22Rv1 (cell line): ENCODE measurements at regions not wholly inside any gene's neighbourhood (a gene's known extent, or its start where the extent isn't known, plus 50 kb on each side); places are given as distances from the start of the nearest gene placed in this dataset.

Source experiments
- H3K27ac ChIP-seq: fragments of 450-650 bp; 2 replicates; pipeline ENCODE4 v1.5.1; 2017
- ZFX ChIP-seq: fragments of 450-650 bp; IDR thresholded peaks from 2 replicates; pipeline ENCODE4 v1.6.1; 2017; ENCODE audit warnings: antibody characterized with exemption, borderline replicate concordance
- TF ChIP-seq, protein P1 (sequence below): fragments of 450-650 bp; IDR thresholded peaks from 2 replicates; pipeline ENCODE4 v1.5.1; 2017; ENCODE audit warnings: mild to moderate bottlenecking

DNA sequence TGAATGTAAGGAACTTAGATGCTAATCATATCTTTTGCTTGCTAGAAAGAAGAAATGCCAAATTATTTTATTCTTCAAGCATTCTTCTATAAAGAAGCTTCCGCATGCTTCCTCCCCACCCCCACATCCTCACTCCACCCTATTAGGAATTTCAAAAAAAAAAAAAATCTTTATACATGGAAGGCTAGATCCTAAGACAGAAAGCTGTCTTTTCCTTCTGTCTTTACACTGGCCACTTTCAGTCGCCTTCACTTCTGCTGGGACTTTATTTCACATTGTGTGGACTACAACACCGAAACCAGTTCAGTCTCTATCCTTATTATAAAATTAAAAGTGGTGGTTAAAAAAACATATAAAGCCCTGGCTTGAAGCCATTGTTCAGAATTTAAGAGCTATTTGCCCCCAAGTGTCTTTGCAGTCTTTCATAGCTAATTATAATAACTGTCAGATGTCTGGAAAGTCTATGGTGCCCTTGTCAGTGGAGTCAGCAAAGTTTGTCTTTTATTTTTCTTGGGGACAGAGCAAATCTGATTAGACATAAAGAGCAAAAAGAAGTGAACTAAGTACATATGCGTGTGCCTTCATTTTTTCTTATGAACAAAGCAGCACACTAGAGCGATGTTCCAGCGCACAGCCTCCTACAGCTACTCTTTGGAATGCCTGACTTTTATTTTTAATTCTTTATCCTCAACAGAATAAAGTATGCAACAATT is 297.7 kb downstream of the PTPRC start:
- no peak for TF ChIP-seq ZFX
- TF ChIP-seq, protein P1, sequence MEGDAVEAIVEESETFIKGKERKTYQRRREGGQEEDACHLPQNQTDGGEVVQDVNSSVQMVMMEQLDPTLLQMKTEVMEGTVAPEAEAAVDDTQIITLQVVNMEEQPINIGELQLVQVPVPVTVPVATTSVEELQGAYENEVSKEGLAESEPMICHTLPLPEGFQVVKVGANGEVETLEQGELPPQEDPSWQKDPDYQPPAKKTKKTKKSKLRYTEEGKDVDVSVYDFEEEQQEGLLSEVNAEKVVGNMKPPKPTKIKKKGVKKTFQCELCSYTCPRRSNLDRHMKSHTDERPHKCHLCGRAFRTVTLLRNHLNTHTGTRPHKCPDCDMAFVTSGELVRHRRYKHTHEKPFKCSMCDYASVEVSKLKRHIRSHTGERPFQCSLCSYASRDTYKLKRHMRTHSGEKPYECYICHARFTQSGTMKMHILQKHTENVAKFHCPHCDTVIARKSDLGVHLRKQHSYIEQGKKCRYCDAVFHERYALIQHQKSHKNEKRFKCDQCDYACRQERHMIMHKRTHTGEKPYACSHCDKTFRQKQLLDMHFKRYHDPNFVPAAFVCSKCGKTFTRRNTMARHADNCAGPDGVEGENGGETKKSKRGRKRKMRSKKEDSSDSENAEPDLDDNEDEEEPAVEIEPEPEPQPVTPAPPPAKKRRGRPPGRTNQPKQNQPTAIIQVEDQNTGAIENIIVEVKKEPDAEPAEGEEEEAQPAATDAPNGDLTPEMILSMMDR = no peak
- peak overlapping the region; percentile 68 for H3K27ac ChIP-seq

DNA sequence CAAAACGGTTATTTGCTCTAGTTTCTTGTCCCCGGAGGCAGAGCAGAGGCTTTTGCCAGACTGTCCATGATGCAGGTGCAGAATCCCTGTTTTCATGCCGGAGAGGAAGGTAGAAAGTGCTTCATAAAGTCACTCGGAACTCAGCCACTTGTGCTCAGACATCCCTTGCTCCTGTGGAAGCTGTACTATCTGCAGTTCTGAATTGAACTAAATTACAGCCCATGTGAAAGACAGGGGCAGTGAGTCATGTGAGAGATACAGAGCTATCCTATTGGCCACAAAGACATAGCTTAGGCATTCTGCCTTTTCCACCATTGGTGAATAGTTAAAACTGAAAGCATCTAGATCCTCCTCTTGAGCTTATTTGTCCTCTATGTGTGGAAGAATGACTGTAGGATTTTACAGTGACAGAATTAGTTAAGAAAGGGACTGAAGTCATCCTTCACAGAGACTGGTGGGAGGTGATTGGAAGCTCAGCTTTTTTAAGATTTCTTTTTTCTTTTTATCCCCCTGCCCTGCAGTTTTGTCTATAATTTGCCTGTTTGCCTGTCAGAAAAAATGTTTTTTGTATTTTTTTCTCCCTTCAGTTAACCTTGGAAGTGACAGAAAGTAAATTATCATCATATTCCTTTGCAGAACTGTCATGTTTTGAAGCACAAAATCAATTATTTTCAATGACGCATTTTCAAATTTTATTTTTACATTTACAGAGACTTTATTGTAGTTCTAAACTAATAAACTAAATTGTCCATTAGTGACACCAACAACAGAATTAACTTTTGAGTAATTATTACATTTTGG is 298.6 kb downstream of the PTPRC start:
- peak overlapping the region; percentile 68 for H3K27ac ChIP-seq
- TF ChIP-seq, protein P1 = no peak
- no peak for TF ChIP-seq ZFX

DNA sequence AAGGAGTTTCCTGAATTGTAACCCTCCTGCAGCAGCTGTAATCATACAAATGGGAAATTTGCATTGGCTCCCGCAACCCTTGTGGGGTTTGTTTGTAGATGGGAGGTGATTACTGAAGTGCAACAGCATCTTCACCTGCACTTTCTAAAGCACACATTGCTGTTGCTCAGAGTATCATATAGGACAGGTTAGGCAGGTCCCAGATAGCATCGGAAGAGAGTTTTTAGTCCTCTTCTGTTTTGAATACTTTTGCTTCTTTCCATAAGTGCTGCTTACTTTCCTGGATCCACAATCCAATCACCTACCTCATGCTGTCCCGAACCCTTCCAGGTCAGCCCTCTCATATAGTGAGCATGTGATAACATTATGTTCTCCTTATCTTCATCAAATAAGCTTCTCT is 300.4 kb downstream of the PTPRC start:
- no peak overlapping the region for H3K27ac ChIP-seq
- TF ChIP-seq ZFX = no peak
- TF ChIP-seq, protein P1 = no peak

DNA sequence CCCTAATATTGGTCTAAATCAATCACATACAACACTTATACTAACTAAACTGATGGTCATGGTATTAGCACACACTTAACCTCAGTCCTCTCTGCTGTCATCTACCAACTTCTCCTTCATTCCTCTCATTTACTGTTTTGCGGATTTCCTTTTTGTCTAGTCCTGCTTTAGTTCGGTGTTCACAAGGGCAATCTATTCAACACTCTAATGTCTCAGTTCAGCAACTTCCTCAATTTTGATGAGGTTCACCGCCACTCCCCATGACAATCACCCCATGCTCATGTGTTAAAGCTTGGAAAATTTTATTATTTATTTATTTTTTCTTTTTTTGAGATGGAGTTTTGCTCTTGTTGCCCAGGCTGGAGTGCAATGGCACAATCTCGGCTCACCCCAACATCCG is 301.1 kb downstream of the PTPRC start:
- no peak for TF ChIP-seq ZFX
- TF ChIP-seq, protein P1 = no peak
- H3K27ac ChIP-seq = no peak overlapping the region

DNA sequence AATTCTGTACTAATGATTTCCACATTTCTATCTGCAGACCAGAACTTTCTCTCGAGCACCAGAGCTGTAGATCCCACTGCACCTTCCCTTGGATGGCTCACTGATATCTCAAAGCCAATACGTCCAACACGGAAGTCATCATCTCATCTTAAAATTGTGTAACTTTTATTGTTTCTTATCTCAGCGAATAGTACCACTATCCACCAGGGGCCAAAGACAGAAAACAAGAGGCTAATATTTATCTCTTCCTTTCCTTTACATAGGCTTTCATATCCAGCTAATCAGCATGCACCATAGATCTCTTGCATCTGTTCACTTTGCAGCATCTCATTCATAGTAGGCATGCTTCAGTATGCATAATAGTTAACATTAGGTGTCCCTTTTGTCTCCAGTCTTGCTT is 303.6 kb downstream of the PTPRC start:
- TF ChIP-seq ZFX = no peak
- TF ChIP-seq, protein P1 = no peak
- H3K27ac ChIP-seq = no peak overlapping the region

DNA sequence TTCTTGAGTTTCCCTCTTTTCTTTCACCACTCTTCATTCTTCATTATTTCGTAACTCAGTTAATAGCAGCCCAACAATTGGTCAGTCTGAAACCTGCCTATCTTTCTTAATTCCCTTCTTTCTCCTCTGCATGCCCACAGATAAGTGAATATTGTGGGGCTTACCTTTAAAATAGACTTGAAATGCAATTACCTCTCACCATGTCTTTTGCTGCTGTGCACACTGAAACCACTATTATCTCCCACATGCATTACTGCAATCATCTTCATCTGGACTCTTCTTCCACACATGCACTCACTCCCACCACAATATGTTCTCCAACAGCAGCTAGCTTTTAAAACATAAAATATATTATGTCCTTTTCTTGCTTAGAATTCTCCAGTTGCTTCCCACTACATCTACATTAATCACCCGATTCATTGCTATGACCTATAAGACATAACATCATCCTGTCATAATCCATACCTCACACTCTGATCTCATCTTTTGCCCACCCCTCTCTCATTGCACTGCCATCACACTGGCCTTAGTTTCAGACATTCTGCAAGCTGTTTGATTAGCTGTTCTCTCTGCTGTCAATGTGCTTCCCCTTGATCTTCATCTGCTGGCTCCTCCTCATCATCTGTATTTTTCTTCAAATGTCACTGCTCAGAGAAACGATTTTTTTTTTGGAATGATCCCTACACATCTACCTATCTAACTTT is 304.8 kb downstream of the PTPRC start:
- no peak overlapping the region for H3K27ac ChIP-seq
- TF ChIP-seq, protein P1 = no peak
- no peak for TF ChIP-seq ZFX

DNA sequence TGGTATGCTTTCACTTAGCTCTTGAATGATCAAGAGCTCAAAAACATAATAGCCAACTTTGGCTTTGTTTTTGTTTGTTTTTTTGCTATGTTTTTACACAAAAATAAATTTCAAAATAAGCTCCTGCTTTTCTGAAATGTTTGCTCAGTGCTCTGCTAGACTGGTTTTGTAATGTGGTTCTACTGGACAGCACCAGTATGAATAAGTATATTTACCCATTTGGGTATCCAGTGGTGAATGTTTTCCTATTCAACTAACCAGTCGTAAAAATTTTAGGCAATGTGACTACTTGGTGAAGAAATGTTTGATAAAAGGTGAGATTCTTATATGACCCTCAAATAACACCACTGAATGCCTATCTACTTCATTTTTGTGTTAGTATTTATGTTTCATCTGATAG is 308.6 kb downstream of the PTPRC start:
- H3K27ac ChIP-seq = no peak overlapping the region
- TF ChIP-seq ZFX = no peak
- TF ChIP-seq, protein P1 = no peak
